Hepatocyte (in vitro differentiated cells): ENCODE measurements at regions not wholly inside any gene's neighbourhood (a gene's known extent, or its start where the extent isn't known, plus 50 kb on each side); places are given as distances from the start of the nearest gene placed in this dataset.

Experiments
- CTCF ChIP-seq: fragments of 200-600 bp; sonication (generic); IDR thresholded peaks from 2 replicates; pipeline ENCODE4 v1.5.1; 2016; ENCODE audit warnings: antibody characterized with exemption, mild to moderate bottlenecking; ENCODE audit not compliant: poor library complexity
- EZH2 ChIP-seq: fragments of 200-600 bp; sonication (generic); IDR thresholded peaks from 2 replicates; pipeline ENCODE4 v1.6.1; 2016; ENCODE audit warnings: antibody characterized with exemption, mild to moderate bottlenecking, borderline replicate concordance
- EZH2phosphoT487 ChIP-seq: fragments of 200-600 bp; sonication (generic); IDR thresholded peaks from one replicate; pipeline ENCODE4 v1.6.1; 2018; ENCODE audit warnings: antibody characterized with exemption, mild to moderate bottlenecking, low read depth, moderate library complexity; ENCODE audit not compliant: unreplicated experiment, severe bottlenecking

- TF ChIP-seq EZH2 (no peak), CTCF (no peak), EZH2phosphoT487 (no peak)
Measured at GRCh38 chr5:143972068-143972467, 160.1 kb downstream of the HMHB1 start.
